SK-N-SH (cell line): ENCODE measurements at regions not wholly inside any gene's neighbourhood (a gene's known extent, or its start where the extent isn't known, plus 50 kb on each side); places are given as distances from the start of the nearest gene placed in this dataset.

Experiments
- CTCF ChIA-PET: fragments of 300-600, 350-600 bp; formaldehyde crosslinking; extraction: SDS; loops from one replicate; lab custom pipeline; 2021; lab: Yijun Ruan, JAX
- POLR2A ChIA-PET: fragments of 350-600 bp; sonication (Branson Sonifier 250); formaldehyde crosslinking; extraction: SDS; loops from one replicate; lab custom pipeline; 2020; ENCODE audit warnings: antibody characterized with exemption, inconsistent platforms; lab: Yijun Ruan, JAX
- DNase-seq: peaks from one replicate; pipeline ENCODE4 v3.0.0; 2012
- H2AFZ ChIP-seq: fragments of 200-600 bp; sonication (generic); 2 replicates; pipeline ENCODE4 v1.8.1; 2016; ENCODE audit warnings: antibody characterized with exemption, mild to moderate bottlenecking, low read depth
- H3F3A ChIP-seq: fragments of 200-600 bp; sonication (generic); replicated peaks from 2 replicates; pipeline ENCODE3; 2016; ENCODE audit warnings: antibody characterized with exemption, mild to moderate bottlenecking; ENCODE audit not compliant: insufficient read depth
- H3K27ac ChIP-seq, 2 experiments: fragments of 200-500 bp in 1 of 2; fragments of 200-600 bp in 1 of 2; sonication (Bioruptor generic) in 1 of 2; sonication (generic), shearing (Covaris generic) in 1 of 2; 2 replicates each; pipeline versions ENCODE4 v1.5.1 to v1.6.1; 2014 to 2016; ENCODE audit warnings: low read depth in 2 of 2, inconsistent platforms in 1 of 2, low read length in 1 of 2, mild to moderate bottlenecking in 1 of 2, mixed read lengths in 1 of 2
- H3K27me3 ChIP-seq: fragments of 200-600 bp; sonication (generic), shearing (Covaris generic); 2 replicates; pipeline ENCODE4 v1.6.1; 2016; ENCODE audit warnings: mixed run types; ENCODE audit not compliant: insufficient read depth
- H3K36me3 ChIP-seq, 2 experiments: fragments of 200-500 bp in 1 of 2; fragments of 200-600 bp in 1 of 2; sonication (Bioruptor generic) in 1 of 2; sonication (generic) in 1 of 2; replicated peaks in 1 of 2; 2 replicates each; pipeline versions ENCODE3 to v1.5.1; 2014 to 2016; ENCODE audit warnings: low read length in 1 of 2, mild to moderate bottlenecking in 1 of 2; ENCODE audit not compliant: insufficient read depth in 2 of 2, control insufficient read depth in 1 of 2
- H3K4me1 ChIP-seq, 2 experiments: fragments of 200-500 bp in 1 of 2; fragments of 200-600 bp in 1 of 2; sonication (Bioruptor generic) in 1 of 2; sonication (generic), shearing (Covaris generic) in 1 of 2; 2 replicates each; pipeline versions ENCODE4 v1.5.1 to v1.6.1; 2014 to 2016; ENCODE audit warnings: low read depth in 1 of 2, low read length in 1 of 2, mixed run types in 1 of 2; ENCODE audit not compliant: insufficient read depth in 2 of 2, control insufficient read depth in 1 of 2
- H3K4me2 ChIP-seq: fragments of 200-600 bp; sonication (generic), shearing (Covaris generic); 2 replicates; pipeline ENCODE4 v1.6.1; 2017; ENCODE audit warnings: mixed run types
- H3K4me3 ChIP-seq, 2 experiments: fragments of 200-500 bp in 1 of 2; fragments of 200-600 bp in 1 of 2; sonication (Bioruptor generic) in 1 of 2; sonication (generic), shearing (Covaris generic) in 1 of 2; 2 replicates each; pipeline versions ENCODE4 v1.5.1 to v1.8.1; 2014 to 2016; ENCODE audit warnings: low read depth in 2 of 2, inconsistent platforms in 1 of 2, low read length in 1 of 2, mild to moderate bottlenecking in 1 of 2, mixed read lengths in 1 of 2, moderate library complexity in 1 of 2
- H3K79me2 ChIP-seq: fragments of 200-600 bp; sonication (generic); 2 replicates; pipeline ENCODE4 v1.8.1; 2017; ENCODE audit warnings: mild to moderate bottlenecking; ENCODE audit not compliant: insufficient read depth
- H3K9ac ChIP-seq: fragments of 200-600 bp; sonication (generic); 2 replicates; pipeline ENCODE4 v1.6.1; 2017; ENCODE audit warnings: mixed run types
- H3K9me2 ChIP-seq: fragments of 200-600 bp; sonication (generic); 2 replicates; pipeline ENCODE4 v1.6.1; 2017; ENCODE audit warnings: mixed run types
- H3K9me3 ChIP-seq: fragments of 200-600 bp; sonication (generic); 2 replicates; pipeline ENCODE4 v1.6.1; 2017; ENCODE audit warnings: mixed run types, mild to moderate bottlenecking, moderate library complexity
- H4K20me1 ChIP-seq: fragments of 200-600 bp; sonication (generic); 2 replicates; pipeline ENCODE4 v1.6.1; 2017; ENCODE audit warnings: mild to moderate bottlenecking, mixed run types; ENCODE audit not compliant: insufficient read depth
- CHD2 ChIP-seq: fragments of 150-350 bp; IDR thresholded peaks from 2 replicates; pipeline ENCODE4 v1.6.1; 2018; ENCODE audit warnings: low read length; ENCODE audit not compliant: partially characterized antibody
- CTCF ChIP-seq: fragments of 200-600 bp; sonication (generic); IDR thresholded peaks from 2 replicates; pipeline ENCODE4 v1.6.1; 2017; ENCODE audit warnings: antibody characterized with exemption, mild to moderate bottlenecking, moderate library complexity
- EP300 ChIP-seq, 2 experiments: IDR thresholded peaks; 2 replicates each; pipeline versions ENCODE4 v1.4.0 to v1.6.1; 2012; ENCODE audit warnings: borderline replicate concordance in 1 of 2, low read depth in 1 of 2, low read length in 1 of 2
- EZH2phosphoT487 ChIP-seq: fragments of 200-600 bp; sonication (generic); IDR thresholded peaks from 2 replicates; pipeline ENCODE4 v1.6.1; 2017; ENCODE audit warnings: low read depth, mixed run types, mild to moderate bottlenecking, antibody characterized with exemption, moderate library complexity, borderline replicate concordance
- FOSL2 ChIP-seq: IDR thresholded peaks from 2 replicates; pipeline ENCODE4 v1.4.0; 2012; ENCODE audit warnings: low read depth, mild to moderate bottlenecking, moderate library complexity, borderline replicate concordance
- FOXJ3 ChIP-seq: sonication (generic); formaldehyde crosslinking; IDR thresholded peaks from 2 replicates; pipeline ENCODE4 v1.5.1; 2020; ENCODE audit warnings: mild to moderate bottlenecking, missing genetic modification reagents
- JUND ChIP-seq: IDR thresholded peaks from 2 replicates; pipeline ENCODE4 v1.4.0; 2012
- MAX ChIP-seq: IDR thresholded peaks from 2 replicates; pipeline ENCODE4 v1.4.0; 2012; ENCODE audit warnings: low read depth
- MEF2A ChIP-seq: IDR thresholded peaks from 2 replicates; pipeline ENCODE4 v1.4.0; 2012; ENCODE audit warnings: low read depth, borderline replicate concordance
- MXI1 ChIP-seq: IDR thresholded peaks from 2 replicates; pipeline ENCODE4 v1.6.1; 2012; ENCODE audit warnings: mild to moderate bottlenecking, low read depth, low read length, improper control_type of control experiment
- NRF1 ChIP-seq: IDR thresholded peaks from 2 replicates; pipeline ENCODE4 v1.6.1; 2012; ENCODE audit warnings: low read depth, mild to moderate bottlenecking, low read length
- PBX3 ChIP-seq: IDR thresholded peaks from 2 replicates; pipeline ENCODE4; 2012
- RFX5 ChIP-seq: IDR thresholded peaks from 2 replicates; pipeline ENCODE4 v1.6.1; 2012; ENCODE audit warnings: mild to moderate bottlenecking, improper control_type of control experiment, low read length
- SIN3A ChIP-seq: IDR thresholded peaks from 2 replicates; pipeline ENCODE4 v1.6.1; 2012; ENCODE audit warnings: low read depth, mild to moderate bottlenecking, low read length, moderate library complexity, borderline replicate concordance
- SMC3 ChIP-seq: IDR thresholded peaks from 2 replicates; pipeline ENCODE4 v1.6.1; 2012; ENCODE audit warnings: low read depth, low read length, improper control_type of control experiment
- TEAD4 ChIP-seq: IDR thresholded peaks from 2 replicates; pipeline ENCODE4 v1.4.0; 2012; ENCODE audit warnings: mild to moderate bottlenecking, borderline replicate concordance; ENCODE audit not compliant: insufficient read depth
- USF2 ChIP-seq: fragments of 150-350 bp; IDR thresholded peaks from 2 replicates; pipeline ENCODE4 v1.6.1; 2017; ENCODE audit warnings: antibody characterized with exemption, low read length, low read depth, borderline replicate concordance
- ZBTB33 ChIP-seq: IDR thresholded peaks from 2 replicates; pipeline ENCODE4 v1.4.0; 2012; ENCODE audit warnings: low read depth, borderline replicate concordance
- WGBS: methylation state at CpG from one replicate; pipeline ENCODE4 v1.1.6; 2017; ENCODE audit warnings: low lambda C conversion rate; 5-methylcytosine and 5-hydroxymethylcytosine counted together

- Histone ChIP-seq H2AFZ (no peak overlapping the region), H3K9ac (no peak overlapping the region), H4K20me1 (no peaks in the 10 kb centered on the region), H3K4me2 (0 out of 2 replicates have a peak overlapping the region, but pooled peaks have one; percentile 19), H3K4me3 (no peak overlapping the region; a peak in 1 of 4 replicates), H3K9me3 (no peaks in the 10 kb centered on the region), H3K9me2 (no peaks in the 10 kb centered on the region), H3K79me2 (no peaks in the 10 kb centered on the region), H3F3A (no peaks in the 10 kb centered on the region), H3K27ac (no peak overlapping the region), H3K4me1 (no peaks in the 10 kb centered on the region), H3K36me3 (no peaks in the 10 kb centered on the region), H3K27me3 (peaks cover 29% of the 10 kb centered on the region; the same call in 1 of the 2 replicates)
- WGBS: 3% methylated on average over 15 of the region's 16 CpGs
- ChIA-PET POLR2A (no interaction called here), CTCF (interaction anchor here (1.3 to 1.7 kb wide), 2 partner anchors 8 to 437 kb away, joined by 4 to 5 read pairs; no protein-coding TSS in a partner anchor)
- DNase-seq: no peak
- no peak for TF ChIP-seq MEF2A
- no peak for TF ChIP-seq MXI1
- TF ChIP-seq RFX5: no peak
Measured at GRCh38 chr20:56987986-56988385, 278.5 kb downstream of the BMP7 start.

GRCh38 chr20:56988446-56988845, 278.0 kb downstream of the BMP7 start:
- 19% methylated on average over 8 of the region's 8 CpGs for WGBS
- Histone ChIP-seq H3K4me2 (0 out of 2 replicates have a peak overlapping the region, but pooled peaks have one; percentile 19), H3K36me3 (no peaks in the 10 kb centered on the region), H3K79me2 (no peaks in the 10 kb centered on the region), H3F3A (no peaks in the 10 kb centered on the region), H3K4me3 (no peak overlapping the region; a peak in 1 of 4 replicates), H3K4me1 (no peaks in the 10 kb centered on the region), H2AFZ (no peak overlapping the region), H3K9me3 (no peaks in the 10 kb centered on the region), H4K20me1 (no peaks in the 10 kb centered on the region), H3K9me2 (no peaks in the 10 kb centered on the region), H3K27me3 (peaks cover 33% of the 10 kb centered on the region; the same call in 1 of the 2 replicates), H3K9ac (no peak overlapping the region), H3K27ac (no peak overlapping the region)
- TF ChIP-seq FOXJ3: no peak
- TF ChIP-seq USF2: no peak
- no peak for TF ChIP-seq EZH2phosphoT487
- TF ChIP-seq MXI1: no peak
- TF ChIP-seq NRF1: no peak
- TF ChIP-seq EP300 (IDR thresholded peaks at IDR 0.05; ENCODE audit: borderline replicate concordance in 1 of 2, low read depth in 1 of 2, low read length in 1 of 2): no peak
- no peak for TF ChIP-seq SMC3
- TF ChIP-seq TEAD4: no peak
- TF ChIP-seq FOSL2: no peak
- no peak for TF ChIP-seq RFX5
- no peak for TF ChIP-seq CHD2
- no peak for TF ChIP-seq MAX
- TF ChIP-seq PBX3: no peak
- TF ChIP-seq SIN3A: no peak
- TF ChIP-seq JUND: no peak
- TF ChIP-seq ZBTB33: no peak
- TF ChIP-seq CTCF: no peak
- POLR2A ChIA-PET: no interaction called here
- DNase-seq: no peak
- CTCF ChIA-PET: interaction anchor here (1.3 to 1.7 kb wide), 2 partner anchors 8 to 438 kb away, joined by 4 to 5 read pairs; no protein-coding TSS in a partner anchor
